ENCODE measurements at regions not wholly inside any gene's neighbourhood (a gene's known extent, or its start where the extent isn't known, plus 50 kb on each side); places are given as distances from the start of the nearest gene placed in this dataset.

DNA sequence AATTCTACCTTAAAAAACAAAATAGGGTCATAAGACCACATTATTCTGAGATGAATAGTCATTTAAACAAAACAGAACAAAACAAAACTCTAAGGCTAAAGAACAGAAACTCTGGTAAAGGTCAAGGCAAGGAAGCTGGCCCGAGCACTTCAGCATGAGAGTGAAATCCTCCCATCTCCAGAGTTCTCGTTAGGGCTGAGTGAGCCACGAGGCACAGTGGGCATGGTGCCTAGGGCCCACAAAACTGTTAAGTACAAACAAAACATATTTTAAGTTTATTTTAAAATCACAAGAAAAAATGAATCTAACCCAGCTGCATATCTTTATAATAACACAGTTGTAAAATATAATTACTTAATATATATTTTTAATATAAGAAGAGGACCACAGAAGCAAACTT is 417.8 kb upstream of the GBE1 start:
- H4K20me1 ChIP-seq (replicated peaks; ENCODE audit: insufficient read depth): no peaks in the 10 kb centered on the region
- no peaks in the 10 kb centered on the region for H3K27me3 ChIP-seq (ENCODE audit: insufficient read depth)
- no peak overlapping the region for H3K4me3 ChIP-seq
- no peaks in the 10 kb centered on the region for H3K36me3 ChIP-seq (ENCODE audit: insufficient read depth)
- H3K79me2 ChIP-seq (replicated peaks; ENCODE audit: insufficient read depth): no peaks in the 10 kb centered on the region
- ATAC-seq (no peak), DNase-seq (ENCODE audit: low spot score) (no peak)
- no peak overlapping the region for H3K27ac Mint-ChIP-seq
- no peaks in the 10 kb centered on the region for H3K9me2 ChIP-seq (ENCODE audit: insufficient read depth)
- no peak overlapping the region for H2AFZ ChIP-seq
- H3K36me3 Mint-ChIP-seq (ENCODE audit: low read depth): no peaks in the 10 kb centered on the region
- no peaks in the 10 kb centered on the region for H3K4me1 ChIP-seq (ENCODE audit: insufficient read depth)
- H3K4me1 Mint-ChIP-seq: no peaks in the 10 kb centered on the region
- no peaks in the 10 kb centered on the region for H3K27me3 Mint-ChIP-seq (ENCODE audit: insufficient read depth, low read depth, poor library complexity)
- H3K27ac ChIP-seq (ENCODE audit: low read depth): no peak overlapping the region
- no peak overlapping the region for H3K4me2 ChIP-seq
- H3K4me3 Mint-ChIP-seq: no peak overlapping the region
- TF ChIP-seq ZNF331 (CRISPR knock-in tag; IDR thresholded peaks at IDR 0.05; ENCODE audit: low read depth): no peak
- TF ChIP-seq JUNB (IDR thresholded peaks at IDR 0.05; ENCODE audit: unreplicated experiment): no peak
- TF ChIP-seq ZNF114 (CRISPR knock-in tag; IDR thresholded peaks at IDR 0.05): no peak
- TF ChIP-seq, protein P1, sequence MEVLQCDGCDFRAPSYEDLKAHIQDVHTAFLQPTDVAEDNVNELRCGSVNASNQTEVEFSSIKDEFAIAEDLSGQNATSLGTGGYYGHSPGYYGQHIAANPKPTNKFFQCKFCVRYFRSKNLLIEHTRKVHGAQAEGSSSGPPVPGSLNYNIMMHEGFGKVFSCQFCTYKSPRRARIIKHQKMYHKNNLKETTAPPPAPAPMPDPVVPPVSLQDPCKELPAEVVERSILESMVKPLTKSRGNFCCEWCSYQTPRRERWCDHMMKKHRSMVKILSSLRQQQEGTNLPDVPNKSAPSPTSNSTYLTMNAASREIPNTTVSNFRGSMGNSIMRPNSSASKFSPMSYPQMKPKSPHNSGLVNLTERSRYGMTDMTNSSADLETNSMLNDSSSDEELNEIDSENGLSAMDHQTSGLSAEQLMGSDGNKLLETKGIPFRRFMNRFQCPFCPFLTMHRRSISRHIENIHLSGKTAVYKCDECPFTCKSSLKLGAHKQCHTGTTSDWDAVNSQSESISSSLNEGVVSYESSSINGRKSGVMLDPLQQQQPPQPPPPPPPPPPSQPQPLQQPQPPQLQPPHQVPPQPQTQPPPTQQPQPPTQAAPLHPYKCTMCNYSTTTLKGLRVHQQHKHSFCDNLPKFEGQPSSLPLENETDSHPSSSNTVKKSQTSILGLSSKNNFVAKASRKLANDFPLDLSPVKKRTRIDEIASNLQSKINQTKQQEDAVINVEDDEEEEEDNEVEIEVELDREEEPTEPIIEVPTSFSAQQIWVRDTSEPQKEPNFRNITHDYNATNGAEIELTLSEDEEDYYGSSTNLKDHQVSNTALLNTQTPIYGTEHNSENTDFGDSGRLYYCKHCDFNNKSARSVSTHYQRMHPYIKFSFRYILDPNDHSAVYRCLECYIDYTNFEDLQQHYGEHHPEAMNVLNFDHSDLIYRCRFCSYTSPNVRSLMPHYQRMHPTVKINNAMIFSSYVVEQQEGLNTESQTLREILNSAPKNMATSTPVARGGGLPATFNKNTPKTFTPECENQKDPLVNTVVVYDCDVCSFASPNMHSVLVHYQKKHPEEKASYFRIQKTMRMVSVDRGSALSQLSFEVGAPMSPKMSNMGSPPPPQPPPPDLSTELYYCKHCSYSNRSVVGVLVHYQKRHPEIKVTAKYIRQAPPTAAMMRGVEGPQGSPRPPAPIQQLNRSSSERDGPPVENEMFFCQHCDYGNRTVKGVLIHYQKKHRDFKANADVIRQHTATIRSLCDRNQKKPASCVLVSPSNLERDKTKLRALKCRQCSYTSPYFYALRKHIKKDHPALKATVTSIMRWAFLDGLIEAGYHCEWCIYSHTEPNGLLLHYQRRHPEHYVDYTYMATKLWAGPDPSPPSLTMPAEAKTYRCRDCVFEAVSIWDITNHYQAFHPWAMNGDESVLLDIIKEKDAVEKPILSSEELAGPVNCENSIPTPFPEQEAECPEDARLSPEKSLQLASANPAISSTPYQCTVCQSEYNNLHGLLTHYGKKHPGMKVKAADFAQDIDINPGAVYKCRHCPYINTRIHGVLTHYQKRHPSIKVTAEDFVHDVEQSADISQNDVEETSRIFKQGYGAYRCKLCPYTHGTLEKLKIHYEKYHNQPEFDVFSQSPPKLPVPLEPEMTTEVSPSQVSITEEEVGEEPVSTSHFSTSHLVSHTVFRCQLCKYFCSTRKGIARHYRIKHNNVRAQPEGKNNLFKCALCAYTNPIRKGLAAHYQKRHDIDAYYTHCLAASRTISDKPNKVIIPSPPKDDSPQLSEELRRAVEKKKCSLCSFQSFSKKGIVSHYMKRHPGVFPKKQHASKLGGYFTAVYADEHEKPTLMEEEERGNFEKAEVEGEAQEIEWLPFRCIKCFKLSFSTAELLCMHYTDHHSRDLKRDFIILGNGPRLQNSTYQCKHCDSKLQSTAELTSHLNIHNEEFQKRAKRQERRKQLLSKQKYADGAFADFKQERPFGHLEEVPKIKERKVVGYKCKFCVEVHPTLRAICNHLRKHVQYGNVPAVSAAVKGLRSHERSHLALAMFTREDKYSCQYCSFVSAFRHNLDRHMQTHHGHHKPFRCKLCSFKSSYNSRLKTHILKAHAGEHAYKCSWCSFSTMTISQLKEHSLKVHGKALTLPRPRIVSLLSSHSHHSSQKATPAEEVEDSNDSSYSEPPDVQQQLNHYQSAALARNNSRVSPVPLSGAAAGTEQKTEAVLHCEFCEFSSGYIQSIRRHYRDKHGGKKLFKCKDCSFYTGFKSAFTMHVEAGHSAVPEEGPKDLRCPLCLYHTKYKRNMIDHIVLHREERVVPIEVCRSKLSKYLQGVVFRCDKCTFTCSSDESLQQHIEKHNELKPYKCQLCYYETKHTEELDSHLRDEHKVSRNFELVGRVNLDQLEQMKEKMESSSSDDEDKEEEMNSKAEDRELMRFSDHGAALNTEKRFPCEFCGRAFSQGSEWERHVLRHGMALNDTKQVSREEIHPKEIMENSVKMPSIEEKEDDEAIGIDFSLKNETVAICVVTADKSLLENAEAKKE (CRISPR knock-in tag; IDR thresholded peaks at IDR 0.05): no peak
- no peak for TF ChIP-seq EZH2 (IDR thresholded peaks at IDR 0.05; ENCODE audit: low read depth, unreplicated experiment)
- no peak for TF ChIP-seq POLR2AphosphoS5 (IDR thresholded peaks at IDR 0.05; ENCODE audit: low read depth)
- TF ChIP-seq NANOG (IDR thresholded peaks at IDR 0.05; ENCODE audit: borderline replicate concordance): no peak
- TF ChIP-seq, protein P2, sequence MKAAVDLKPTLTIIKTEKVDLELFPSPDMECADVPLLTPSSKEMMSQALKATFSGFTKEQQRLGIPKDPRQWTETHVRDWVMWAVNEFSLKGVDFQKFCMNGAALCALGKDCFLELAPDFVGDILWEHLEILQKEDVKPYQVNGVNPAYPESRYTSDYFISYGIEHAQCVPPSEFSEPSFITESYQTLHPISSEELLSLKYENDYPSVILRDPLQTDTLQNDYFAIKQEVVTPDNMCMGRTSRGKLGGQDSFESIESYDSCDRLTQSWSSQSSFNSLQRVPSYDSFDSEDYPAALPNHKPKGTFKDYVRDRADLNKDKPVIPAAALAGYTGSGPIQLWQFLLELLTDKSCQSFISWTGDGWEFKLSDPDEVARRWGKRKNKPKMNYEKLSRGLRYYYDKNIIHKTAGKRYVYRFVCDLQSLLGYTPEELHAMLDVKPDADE (IDR thresholded peaks at IDR 0.05): no peak
- TF ChIP-seq, protein P3, sequence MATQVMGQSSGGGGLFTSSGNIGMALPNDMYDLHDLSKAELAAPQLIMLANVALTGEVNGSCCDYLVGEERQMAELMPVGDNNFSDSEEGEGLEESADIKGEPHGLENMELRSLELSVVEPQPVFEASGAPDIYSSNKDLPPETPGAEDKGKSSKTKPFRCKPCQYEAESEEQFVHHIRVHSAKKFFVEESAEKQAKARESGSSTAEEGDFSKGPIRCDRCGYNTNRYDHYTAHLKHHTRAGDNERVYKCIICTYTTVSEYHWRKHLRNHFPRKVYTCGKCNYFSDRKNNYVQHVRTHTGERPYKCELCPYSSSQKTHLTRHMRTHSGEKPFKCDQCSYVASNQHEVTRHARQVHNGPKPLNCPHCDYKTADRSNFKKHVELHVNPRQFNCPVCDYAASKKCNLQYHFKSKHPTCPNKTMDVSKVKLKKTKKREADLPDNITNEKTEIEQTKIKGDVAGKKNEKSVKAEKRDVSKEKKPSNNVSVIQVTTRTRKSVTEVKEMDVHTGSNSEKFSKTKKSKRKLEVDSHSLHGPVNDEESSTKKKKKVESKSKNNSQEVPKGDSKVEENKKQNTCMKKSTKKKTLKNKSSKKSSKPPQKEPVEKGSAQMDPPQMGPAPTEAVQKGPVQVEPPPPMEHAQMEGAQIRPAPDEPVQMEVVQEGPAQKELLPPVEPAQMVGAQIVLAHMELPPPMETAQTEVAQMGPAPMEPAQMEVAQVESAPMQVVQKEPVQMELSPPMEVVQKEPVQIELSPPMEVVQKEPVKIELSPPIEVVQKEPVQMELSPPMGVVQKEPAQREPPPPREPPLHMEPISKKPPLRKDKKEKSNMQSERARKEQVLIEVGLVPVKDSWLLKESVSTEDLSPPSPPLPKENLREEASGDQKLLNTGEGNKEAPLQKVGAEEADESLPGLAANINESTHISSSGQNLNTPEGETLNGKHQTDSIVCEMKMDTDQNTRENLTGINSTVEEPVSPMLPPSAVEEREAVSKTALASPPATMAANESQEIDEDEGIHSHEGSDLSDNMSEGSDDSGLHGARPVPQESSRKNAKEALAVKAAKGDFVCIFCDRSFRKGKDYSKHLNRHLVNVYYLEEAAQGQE (IDR thresholded peaks at IDR 0.05; ENCODE audit: unreplicated experiment): no peak
- TF ChIP-seq CREB1 (CRISPR knock-in tag; IDR thresholded peaks at IDR 0.05; ENCODE audit: low read depth): no peak
- TF ChIP-seq EZH2phosphoT487 (IDR thresholded peaks at IDR 0.05; ENCODE audit: unreplicated experiment): no peak
- no peak for TF ChIP-seq STAT1 (IDR thresholded peaks at IDR 0.05; ENCODE audit: unreplicated experiment)
- TF ChIP-seq, protein P4, sequence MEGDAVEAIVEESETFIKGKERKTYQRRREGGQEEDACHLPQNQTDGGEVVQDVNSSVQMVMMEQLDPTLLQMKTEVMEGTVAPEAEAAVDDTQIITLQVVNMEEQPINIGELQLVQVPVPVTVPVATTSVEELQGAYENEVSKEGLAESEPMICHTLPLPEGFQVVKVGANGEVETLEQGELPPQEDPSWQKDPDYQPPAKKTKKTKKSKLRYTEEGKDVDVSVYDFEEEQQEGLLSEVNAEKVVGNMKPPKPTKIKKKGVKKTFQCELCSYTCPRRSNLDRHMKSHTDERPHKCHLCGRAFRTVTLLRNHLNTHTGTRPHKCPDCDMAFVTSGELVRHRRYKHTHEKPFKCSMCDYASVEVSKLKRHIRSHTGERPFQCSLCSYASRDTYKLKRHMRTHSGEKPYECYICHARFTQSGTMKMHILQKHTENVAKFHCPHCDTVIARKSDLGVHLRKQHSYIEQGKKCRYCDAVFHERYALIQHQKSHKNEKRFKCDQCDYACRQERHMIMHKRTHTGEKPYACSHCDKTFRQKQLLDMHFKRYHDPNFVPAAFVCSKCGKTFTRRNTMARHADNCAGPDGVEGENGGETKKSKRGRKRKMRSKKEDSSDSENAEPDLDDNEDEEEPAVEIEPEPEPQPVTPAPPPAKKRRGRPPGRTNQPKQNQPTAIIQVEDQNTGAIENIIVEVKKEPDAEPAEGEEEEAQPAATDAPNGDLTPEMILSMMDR (conservative IDR thresholded peaks at IDR 0.05; ENCODE audit: low read depth in 2 of 2): no peak
- H3F3A ChIP-seq (replicated peaks; ENCODE audit: low read depth): no peaks in the 10 kb centered on the region
- H3K9me3 Mint-ChIP-seq: no peaks in the 10 kb centered on the region
